Ishikawa (cell line): ENCODE measurements at regions not wholly inside any gene's neighbourhood (a gene's known extent, or its start where the extent isn't known, plus 50 kb on each side); places are given as distances from the start of the nearest gene placed in this dataset.

Source experiments
- CEBPB ChIP-seq: IDR thresholded peaks from 2 replicates; pipeline ENCODE4 v1.6.1; 2012
- CREB1 ChIP-seq: IDR thresholded peaks from 2 replicates; pipeline ENCODE4 v1.6.1; 2012; ENCODE audit warnings: low read depth
- EGR1 ChIP-seq: IDR thresholded peaks from 2 replicates; pipeline ENCODE4 v1.6.1; 2012
- EP300 ChIP-seq: IDR thresholded peaks from 2 replicates; pipeline ENCODE4 v1.6.1; 2012; ENCODE audit warnings: borderline replicate concordance
- FOXM1 ChIP-seq: IDR thresholded peaks from 2 replicates; pipeline ENCODE4 v1.6.1; 2012; ENCODE audit warnings: low read depth, borderline replicate concordance
- RAD21 ChIP-seq: IDR thresholded peaks from 2 replicates; pipeline ENCODE4 v1.6.1; 2012; ENCODE audit warnings: low read depth
- REST ChIP-seq: IDR thresholded peaks from 2 replicates; pipeline ENCODE4 v1.6.1; 2012; ENCODE audit warnings: low read depth, mild to moderate bottlenecking
- TCF12 ChIP-seq: IDR thresholded peaks from 2 replicates; pipeline ENCODE4 v1.6.1; 2012; ENCODE audit warnings: low read depth
- TEAD4 ChIP-seq: IDR thresholded peaks from 2 replicates; pipeline ENCODE4 v1.6.1; 2012
- YY1 ChIP-seq: IDR thresholded peaks from 2 replicates; pipeline ENCODE4 v1.6.1; 2012; ENCODE audit warnings: low read depth
- ZBTB7A ChIP-seq: IDR thresholded peaks from 2 replicates; pipeline ENCODE4 v1.6.1; 2012; ENCODE audit warnings: low read depth
- TF ChIP-seq, protein P1 (sequence below): IDR thresholded peaks from 2 replicates; pipeline ENCODE4 v1.6.1; 2012

GRCh38 chr14:62381311-62382070, 619.3 kb downstream of the SNAPC1 start:
- no peak for TF ChIP-seq CEBPB
- TF ChIP-seq YY1 = no peak
- TF ChIP-seq RAD21 = no peak
- TF ChIP-seq ZBTB7A = no peak
- no peak for TF ChIP-seq FOXM1
- no peak for TF ChIP-seq EGR1
- no peak for TF ChIP-seq EP300
- TF ChIP-seq TCF12 = no peak
- no peak for TF ChIP-seq REST
- TF ChIP-seq CREB1 = no peak
- TF ChIP-seq, protein P1, sequence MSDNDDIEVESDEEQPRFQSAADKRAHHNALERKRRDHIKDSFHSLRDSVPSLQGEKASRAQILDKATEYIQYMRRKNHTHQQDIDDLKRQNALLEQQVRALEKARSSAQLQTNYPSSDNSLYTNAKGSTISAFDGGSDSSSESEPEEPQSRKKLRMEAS = no peak
- no peak for TF ChIP-seq TEAD4
